Tibial nerve (tissue), 4 donors: ENCODE measurements at regions not wholly inside any gene's neighbourhood (a gene's known extent, or its start where the extent isn't known, plus 50 kb on each side); places are given as distances from the start of the nearest gene placed in this dataset.

ENCODE experiments used
- CTCF ChIP-seq, 5 experiments: fragments of 200-600 bp in 3 of 5; fragments of 450-650 bp in 2 of 5; sonication (generic) in 3 of 5; IDR thresholded peaks; one replicate each; pipeline ENCODE4 v1.5.1; 2016 to 2019; ENCODE audit warnings: antibody characterized with exemption in 5 of 5, mild to moderate bottlenecking in 3 of 5, moderate library complexity in 2 of 5
- EP300 ChIP-seq, 2 donors: sonication (generic); formaldehyde crosslinking; IDR thresholded peaks; one replicate each; pipeline ENCODE4 v1.6.1; 2017; ENCODE audit warnings: antibody characterized with exemption in 2 of 2, mild to moderate bottlenecking in 1 of 2
- POLR2A ChIP-seq, 2 donors: fragments of 450-650 bp; IDR thresholded peaks; one replicate each; pipeline ENCODE4 v1.6.1; 2017; ENCODE audit warnings: antibody characterized with exemption in 2 of 2, mild to moderate bottlenecking in 2 of 2, moderate library complexity in 2 of 2

GRCh38 chr6:9481292-9482029 lies 933.4 kb downstream of the TFAP2A start:
- TF ChIP-seq CTCF (IDR thresholded peaks at IDR 0.05) = no peak
- TF ChIP-seq POLR2A (IDR thresholded peaks at IDR 0.05) = no peak
- TF ChIP-seq EP300 (IDR thresholded peaks at IDR 0.05) = no peak
